ENCODE measurements at regions not wholly inside any gene's neighbourhood (a gene's known extent, or its start where the extent isn't known, plus 50 kb on each side); places are given as distances from the start of the nearest gene placed in this dataset.

DNA sequence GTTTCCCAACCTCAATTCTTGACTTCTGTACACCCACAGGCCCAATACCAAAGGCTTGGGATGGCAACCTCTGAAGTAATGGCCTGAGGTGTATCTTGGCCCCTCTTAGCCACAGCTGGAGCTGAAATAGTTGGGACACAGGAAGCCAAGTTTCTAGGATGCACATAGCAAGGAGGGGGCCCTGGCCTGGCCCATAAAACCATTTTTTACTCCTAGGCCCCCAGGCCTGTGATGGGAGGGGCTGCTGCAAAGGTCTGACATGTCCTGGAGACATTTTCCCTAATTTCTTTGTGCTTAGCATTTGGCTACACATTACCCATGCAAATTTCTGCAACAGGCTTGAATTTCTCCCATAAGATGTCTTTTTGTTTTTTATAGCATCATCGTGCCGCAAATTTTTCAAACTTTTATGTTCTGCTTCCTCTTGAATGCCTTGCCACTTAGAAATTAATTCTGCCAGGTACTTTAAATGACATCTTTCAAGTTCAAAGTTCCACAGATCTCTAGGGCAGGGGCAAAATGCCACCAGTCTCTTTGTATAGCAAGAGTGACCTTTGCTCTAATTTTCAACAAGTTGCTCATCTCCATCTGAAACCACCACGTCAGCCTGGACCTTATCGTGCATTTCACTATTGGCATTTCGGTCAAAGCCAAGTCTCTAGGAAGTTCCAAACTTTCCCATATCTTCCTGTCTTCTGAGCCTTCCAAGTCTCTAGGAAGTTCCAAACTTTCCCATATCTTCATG lies 490.8 kb downstream of the IPMK start (continued):
- TF ChIP-seq IRF3 (IDR thresholded peaks at IDR 0.05) (no peak), NFXL1 (IDR thresholded peaks at IDR 0.05; ENCODE audit: borderline replicate concordance) (no peak), TCF12 (IDR thresholded peaks at IDR 0.05; ENCODE audit: low read depth, low read length) (no peak), SMARCA5 (IDR thresholded peaks at IDR 0.05) (no peak)

GRCh38 chr10:57775250-57775649 lies 492.4 kb downstream of the IPMK start:
- POLR2A ChIA-PET: no interaction called here
- no peak for ATAC-seq
- in situ Hi-C loops (cut with MboI): no loop called here
- no peak for TF ChIP-seq ATF7 (IDR thresholded peaks at IDR 0.05; ENCODE audit: low read depth)
- no peak for TF ChIP-seq MEF2B (IDR thresholded peaks at IDR 0.05; ENCODE audit: partially characterized antibody, poor library complexity, severe bottlenecking)
- TF ChIP-seq NBN (IDR thresholded peaks at IDR 0.05): no peak
- no peak for TF ChIP-seq CHD4 (IDR thresholded peaks at IDR 0.05)
- TF ChIP-seq KLF5 (IDR thresholded peaks at IDR 0.05; ENCODE audit: partially characterized antibody): no peak
- TF ChIP-seq, protein P1, sequence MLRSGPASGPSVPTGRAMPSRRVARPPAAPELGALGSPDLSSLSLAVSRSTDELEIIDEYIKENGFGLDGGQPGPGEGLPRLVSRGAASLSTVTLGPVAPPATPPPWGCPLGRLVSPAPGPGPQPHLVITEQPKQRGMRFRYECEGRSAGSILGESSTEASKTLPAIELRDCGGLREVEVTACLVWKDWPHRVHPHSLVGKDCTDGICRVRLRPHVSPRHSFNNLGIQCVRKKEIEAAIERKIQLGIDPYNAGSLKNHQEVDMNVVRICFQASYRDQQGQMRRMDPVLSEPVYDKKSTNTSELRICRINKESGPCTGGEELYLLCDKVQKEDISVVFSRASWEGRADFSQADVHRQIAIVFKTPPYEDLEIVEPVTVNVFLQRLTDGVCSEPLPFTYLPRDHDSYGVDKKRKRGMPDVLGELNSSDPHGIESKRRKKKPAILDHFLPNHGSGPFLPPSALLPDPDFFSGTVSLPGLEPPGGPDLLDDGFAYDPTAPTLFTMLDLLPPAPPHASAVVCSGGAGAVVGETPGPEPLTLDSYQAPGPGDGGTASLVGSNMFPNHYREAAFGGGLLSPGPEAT (IDR thresholded peaks at IDR 0.05; ENCODE audit: low read depth): no peak
- TF ChIP-seq, protein P2, sequence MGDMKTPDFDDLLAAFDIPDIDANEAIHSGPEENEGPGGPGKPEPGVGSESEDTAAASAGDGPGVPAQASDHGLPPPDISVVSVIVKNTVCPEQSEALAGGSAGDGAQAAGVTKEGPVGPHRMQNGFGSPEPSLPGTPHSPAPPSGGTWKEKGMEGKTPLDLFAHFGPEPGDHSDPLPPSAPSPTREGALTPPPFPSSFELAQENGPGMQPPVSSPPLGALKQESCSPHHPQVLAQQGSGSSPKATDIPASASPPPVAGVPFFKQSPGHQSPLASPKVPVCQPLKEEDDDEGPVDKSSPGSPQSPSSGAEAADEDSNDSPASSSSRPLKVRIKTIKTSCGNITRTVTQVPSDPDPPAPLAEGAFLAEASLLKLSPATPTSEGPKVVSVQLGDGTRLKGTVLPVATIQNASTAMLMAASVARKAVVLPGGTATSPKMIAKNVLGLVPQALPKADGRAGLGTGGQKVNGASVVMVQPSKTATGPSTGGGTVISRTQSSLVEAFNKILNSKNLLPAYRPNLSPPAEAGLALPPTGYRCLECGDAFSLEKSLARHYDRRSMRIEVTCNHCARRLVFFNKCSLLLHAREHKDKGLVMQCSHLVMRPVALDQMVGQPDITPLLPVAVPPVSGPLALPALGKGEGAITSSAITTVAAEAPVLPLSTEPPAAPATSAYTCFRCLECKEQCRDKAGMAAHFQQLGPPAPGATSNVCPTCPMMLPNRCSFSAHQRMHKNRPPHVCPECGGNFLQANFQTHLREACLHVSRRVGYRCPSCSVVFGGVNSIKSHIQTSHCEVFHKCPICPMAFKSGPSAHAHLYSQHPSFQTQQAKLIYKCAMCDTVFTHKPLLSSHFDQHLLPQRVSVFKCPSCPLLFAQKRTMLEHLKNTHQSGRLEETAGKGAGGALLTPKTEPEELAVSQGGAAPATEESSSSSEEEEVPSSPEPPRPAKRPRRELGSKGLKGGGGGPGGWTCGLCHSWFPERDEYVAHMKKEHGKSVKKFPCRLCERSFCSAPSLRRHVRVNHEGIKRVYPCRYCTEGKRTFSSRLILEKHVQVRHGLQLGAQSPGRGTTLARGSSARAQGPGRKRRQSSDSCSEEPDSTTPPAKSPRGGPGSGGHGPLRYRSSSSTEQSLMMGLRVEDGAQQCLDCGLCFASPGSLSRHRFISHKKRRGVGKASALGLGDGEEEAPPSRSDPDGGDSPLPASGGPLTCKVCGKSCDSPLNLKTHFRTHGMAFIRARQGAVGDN (IDR thresholded peaks at IDR 0.05): no peak
- TF ChIP-seq GABPA (IDR thresholded peaks at IDR 0.05; ENCODE audit: low read depth): no peak
- TF ChIP-seq BCL11A (IDR thresholded peaks at IDR 0.05; ENCODE audit: low read depth, low read length): no peak
- no peak for TF ChIP-seq BHLHE40 (IDR thresholded peaks at IDR 0.05; ENCODE audit: borderline replicate concordance in 1 of 2, low read depth in 2 of 2, low read length in 1 of 2)
- TF ChIP-seq RAD21 (IDR thresholded peaks at IDR 0.05; ENCODE audit: insufficient read depth, low read depth, low read length): no peak

More at GRCh38 chr10:57775250-57775649, 492.4 kb downstream of the IPMK start:
- Histone ChIP-seq H3K27me3 (replicated peaks in 1 of 2; ENCODE audit: control insufficient read depth in 2 of 2, insufficient read depth in 2 of 2, low read length in 1 of 2) (no peaks in the 10 kb centered on the region), H3K9ac (ENCODE audit: control insufficient read depth, insufficient read depth, low read length) (no peak overlapping the region), H3K27ac (ENCODE audit: control insufficient read depth, insufficient read depth) (no peak overlapping the region), H3K4me3 (no peak overlapping the region), H4K20me1 (ENCODE audit: control insufficient read depth, insufficient read depth) (no peaks in the 10 kb centered on the region), H3K36me3 (ENCODE audit: control insufficient read depth in 2 of 2, insufficient read depth in 2 of 2, low read length in 1 of 2) (no peaks in the 10 kb centered on the region), H3K4me1 (ENCODE audit: control insufficient read depth, insufficient read depth, low read length) (no peaks in the 10 kb centered on the region), H2AFZ (ENCODE audit: control insufficient read depth, low read depth, low read length) (no peak overlapping the region), H3K79me2 (ENCODE audit: control insufficient read depth, insufficient read depth, low read length) (no peaks in the 10 kb centered on the region), H3K9me3 (replicated peaks; ENCODE audit: control insufficient read depth, insufficient read depth, low read length) (no peaks in the 10 kb centered on the region), H3K4me2 (ENCODE audit: control insufficient read depth, insufficient read depth) (no peak overlapping the region)
- no TSS peak for BruUV-seq (replicated peaks)
- CTCF ChIA-PET: no interaction called here
- WGBS (ENCODE audit: insufficient coverage, insufficient replicate concordance, low lambda C conversion rate, missing lambda C conversion rate): 27% methylated on average over 2 of the region's 2 CpGs
- SMC1A ChIA-PET (ENCODE audit: uncharacterized antibody, unreplicated experiment): no interaction called here
- RAD21 ChIA-PET (ENCODE audit: unreplicated experiment): no interaction called here
- DNase-seq (ENCODE audit: low read depth, low spot score) (no peak), FAIRE-seq (no peak)
- intact Hi-C loops (cut with micrococcal nuclease; ENCODE audit: unreplicated experiment): no loop called here

Measured in GM12878 (cell line).